GM18499 (cell line): ENCODE measurements at regions not wholly inside any gene's neighbourhood (a gene's known extent, or its start where the extent isn't known, plus 50 kb on each side); places are given as distances from the start of the nearest gene placed in this dataset.

ENCODE experiments used
- ATAC-seq: cut with Tn5 transposase; IDR thresholded peaks from one replicate; pipeline ENCODE4 v1.9.1; 2021; ENCODE audit warnings: moderate number of reproducible peaks; ENCODE audit not compliant: insufficient read depth, unreplicated experiment

DNA sequence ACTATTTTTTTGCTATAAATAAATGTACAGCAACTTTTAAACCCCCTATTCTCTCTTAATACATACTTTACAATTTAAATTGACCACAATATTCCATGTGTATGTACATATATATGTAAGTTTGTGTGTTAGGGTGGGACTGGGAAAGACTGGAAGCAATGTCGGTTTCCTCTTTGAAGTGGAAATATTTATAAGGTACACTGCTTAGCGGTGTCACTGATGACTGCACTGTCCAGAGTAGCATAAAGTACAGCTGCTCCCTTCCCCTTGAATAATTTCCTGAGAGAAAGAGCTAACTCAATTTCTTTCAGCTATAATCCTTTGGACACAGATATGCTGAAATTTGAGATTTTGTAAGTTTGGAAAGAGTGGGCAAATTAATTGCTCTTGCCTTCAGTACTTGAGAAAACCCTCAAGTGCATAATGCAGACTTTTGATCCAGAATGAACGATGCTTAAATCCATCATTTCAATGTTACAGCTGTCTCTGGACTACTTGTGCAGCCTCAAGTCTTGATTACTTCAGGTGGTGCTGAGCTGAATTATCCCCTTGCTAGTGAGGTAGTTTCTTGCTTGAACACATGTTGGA is 267.0 kb upstream of the CFAP20DC start:
- ATAC-seq: no peak

DNA sequence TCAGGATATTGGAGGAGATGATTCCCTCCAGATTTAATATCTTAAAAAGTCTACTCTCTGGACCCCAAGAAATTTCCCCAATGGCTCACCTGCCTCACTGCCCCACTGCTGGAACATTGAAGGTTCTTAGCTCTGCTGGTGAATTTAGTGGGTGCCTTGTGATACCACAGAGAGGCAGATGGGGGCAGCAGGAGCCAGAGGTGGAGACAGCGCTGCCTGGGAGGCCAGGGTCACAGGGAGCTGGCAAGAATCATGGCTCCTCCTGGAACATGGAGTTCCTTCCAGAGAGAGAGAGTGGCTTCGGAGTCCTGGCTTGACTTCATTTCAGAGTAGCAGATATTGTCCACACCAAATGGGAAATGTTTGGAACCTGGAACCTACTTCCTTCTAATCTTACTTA is 263.5 kb upstream of the CFAP20DC start:
- ATAC-seq: no peak

DNA sequence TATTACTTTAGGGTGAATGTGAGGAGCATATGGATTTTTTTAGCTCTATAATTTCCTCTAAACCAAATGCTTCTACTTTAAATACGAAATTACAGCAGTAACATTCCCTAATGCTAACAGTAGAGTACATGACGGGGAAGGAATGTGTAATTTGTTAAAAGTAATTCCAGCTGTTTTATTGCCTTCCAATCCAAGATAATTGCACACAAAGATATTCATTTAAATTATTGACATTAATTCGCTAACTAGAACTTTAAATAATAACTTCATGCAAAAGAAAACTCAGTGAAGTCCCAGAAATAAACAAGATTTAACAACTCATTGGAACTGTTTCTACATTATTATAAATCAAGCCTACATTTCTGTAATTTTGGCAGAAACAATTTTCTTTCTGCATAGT is 261.4 kb upstream of the CFAP20DC start:
- no peak for ATAC-seq

DNA sequence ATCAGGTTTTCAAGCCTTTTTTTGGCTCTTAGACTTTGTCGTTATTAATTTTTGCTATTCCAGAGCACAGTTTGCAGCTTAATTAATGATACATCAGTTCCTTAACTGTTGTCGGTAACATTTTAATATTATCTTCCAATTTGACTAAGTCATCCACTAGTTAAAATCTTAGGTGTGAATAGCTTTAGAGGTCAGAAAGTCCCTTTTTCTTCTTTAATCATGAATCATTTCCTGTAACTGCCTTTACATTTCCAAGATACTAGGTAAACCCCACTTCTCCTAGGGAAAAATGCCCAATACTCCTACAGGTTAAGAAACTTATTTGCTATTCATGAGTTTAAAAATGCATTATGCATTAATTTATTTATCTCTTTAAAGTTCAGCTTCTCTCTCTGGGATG is 260.9 kb upstream of the CFAP20DC start:
- ATAC-seq: no peak

DNA sequence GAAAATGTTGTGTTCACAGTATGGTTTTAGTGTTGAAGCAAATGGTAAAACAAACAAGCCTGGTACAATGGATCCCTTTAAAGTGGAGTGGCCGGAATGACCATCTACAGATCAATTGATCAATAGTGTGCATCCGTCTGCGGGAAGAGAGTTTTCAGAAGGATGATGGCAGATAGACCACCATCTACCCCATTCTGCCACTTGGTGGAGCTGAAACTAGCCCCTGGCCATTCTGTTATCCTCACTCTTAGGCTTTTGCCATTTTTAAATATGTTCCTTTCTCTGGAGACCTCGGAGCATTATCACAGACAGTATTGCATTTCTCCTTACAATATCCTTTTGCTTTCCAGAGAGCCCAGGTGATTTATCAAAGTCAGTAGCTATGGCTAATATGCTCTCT is 258.9 kb upstream of the CFAP20DC start:
- ATAC-seq: no peak

DNA sequence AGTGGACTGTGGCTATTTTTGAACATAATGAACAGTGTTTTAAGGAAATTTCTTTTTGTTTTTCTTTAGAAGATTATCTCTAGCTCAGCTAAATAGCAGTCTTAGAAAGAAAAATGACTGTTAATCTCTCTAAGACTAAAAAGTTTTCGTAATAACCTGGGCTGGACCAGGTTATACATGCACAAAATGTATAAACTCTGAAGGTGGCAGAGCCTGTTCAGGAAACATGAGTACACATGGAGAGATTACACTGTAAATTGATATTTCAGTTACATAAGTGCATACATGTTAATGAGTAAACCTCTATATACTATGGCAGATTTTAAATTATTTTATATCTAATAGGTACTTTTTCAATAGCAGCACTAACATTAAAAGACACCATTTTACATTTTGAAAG is 258.2 kb upstream of the CFAP20DC start:
- no peak for ATAC-seq

DNA sequence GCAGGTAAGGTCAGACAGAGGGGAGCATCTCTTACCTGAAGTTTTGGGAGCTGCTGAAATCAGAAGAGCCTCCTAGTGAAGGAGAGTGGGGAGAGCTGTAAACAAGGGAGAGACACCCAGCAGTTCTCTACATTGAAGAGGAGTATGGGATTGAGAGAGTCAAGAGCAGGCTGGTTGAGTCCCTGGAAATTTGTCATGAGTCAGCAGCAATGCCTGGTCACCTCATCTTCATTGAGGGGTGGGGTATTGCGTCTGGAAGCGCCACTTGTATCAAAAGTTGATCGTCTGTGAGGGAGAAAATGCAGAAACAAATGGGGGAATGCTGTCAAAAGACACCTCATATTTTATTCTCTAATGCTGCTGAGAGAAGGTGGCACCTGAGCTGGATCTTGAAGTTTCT is 256.6 kb upstream of the CFAP20DC start:
- ATAC-seq: no peak

DNA sequence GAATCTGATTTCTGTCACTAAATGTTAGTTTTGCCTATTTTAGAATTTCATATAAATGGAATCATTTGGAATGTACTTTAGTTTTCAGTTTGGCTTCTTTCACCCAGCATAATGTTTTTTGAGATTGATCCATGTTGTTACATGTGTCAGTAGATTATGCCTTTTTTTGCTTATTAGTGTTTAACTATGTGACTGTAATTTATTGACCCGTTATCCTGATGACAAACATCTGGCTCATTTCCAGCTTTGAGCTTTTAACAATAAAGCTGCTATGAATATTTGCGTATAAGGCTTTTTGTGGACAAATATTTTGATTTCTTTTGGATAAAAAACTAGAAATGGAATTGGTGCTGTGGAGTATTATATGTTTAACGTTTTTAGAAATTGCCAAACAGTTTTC is 254.5 kb upstream of the CFAP20DC start:
- no peak for ATAC-seq

DNA sequence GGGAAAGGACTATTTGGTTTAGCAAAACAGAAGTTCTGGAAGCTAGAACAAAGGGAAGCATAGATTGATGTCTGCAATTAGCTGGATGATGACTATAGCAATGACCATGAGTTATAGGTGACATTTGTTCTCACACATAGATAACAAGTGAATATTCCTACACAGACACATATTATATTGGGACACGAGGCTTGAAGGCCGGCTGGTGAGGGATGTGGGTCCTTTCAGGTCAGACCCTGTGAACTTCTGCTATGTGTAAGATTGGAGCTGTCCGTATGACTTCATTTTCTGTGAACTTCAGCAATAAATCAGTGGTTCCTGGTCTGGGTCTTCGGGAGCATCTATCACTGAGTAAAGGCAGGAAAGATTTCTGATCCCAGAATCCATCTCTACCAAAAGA is 253.6 kb upstream of the CFAP20DC start:
- ATAC-seq: no peak

DNA sequence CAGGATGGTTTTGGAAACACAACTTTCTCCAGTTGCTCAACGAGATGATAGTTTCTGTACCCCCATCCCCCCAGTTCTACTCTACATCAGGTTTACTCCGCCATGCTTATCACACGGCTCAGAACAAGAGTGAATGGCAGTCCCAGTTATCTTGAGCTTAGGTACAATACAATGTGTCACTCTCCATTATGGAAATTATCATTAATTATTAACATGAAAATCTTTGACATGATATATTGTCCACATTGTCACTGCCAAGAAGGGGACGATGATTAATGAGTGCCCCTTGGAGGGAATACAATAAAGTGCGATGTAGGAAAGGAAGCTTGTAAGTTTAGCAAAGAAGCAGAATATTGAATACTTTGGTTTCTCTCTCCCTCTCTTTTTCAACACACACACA is 252.6 kb upstream of the CFAP20DC start:
- no peak for ATAC-seq

DNA sequence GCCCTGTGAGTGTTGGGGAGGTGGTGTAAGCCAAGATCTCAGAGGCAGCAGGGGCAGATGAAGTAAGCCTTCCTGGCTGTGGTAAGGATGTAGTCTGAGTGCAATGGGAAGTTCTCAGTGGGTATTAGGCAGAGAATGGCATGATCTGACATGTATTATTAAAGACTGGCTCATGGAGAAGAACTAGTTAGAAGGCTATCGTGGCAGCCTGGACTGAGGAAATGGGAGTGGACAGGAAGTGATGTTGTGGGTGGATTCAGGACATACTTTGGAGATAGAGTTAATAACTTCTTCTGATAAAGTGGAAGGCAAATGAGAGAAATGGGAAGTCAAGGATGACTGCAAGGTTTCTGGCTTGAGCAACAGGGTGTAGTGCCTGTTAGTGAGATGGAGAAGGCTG is 250.9 kb upstream of the CFAP20DC start:
- ATAC-seq: no peak

DNA sequence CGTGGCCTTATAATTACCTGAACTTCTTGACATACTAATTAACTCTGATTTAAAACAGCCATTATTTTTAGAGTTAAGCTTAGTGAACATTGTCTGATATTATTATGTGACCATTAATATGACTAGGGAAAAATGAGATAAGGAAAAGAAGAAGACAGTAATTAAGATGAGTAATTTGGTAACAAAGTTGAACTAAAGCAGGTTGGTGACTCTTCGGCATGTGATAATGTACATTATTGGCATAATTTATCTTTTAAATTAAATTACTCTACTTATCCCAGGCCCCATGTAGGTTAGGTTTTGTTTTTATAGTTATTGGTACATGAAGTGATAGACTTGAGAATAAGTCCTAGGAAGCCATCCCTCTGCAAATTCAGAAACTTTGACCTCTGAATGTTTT is 249.7 kb upstream of the CFAP20DC start:
- ATAC-seq: no peak

DNA sequence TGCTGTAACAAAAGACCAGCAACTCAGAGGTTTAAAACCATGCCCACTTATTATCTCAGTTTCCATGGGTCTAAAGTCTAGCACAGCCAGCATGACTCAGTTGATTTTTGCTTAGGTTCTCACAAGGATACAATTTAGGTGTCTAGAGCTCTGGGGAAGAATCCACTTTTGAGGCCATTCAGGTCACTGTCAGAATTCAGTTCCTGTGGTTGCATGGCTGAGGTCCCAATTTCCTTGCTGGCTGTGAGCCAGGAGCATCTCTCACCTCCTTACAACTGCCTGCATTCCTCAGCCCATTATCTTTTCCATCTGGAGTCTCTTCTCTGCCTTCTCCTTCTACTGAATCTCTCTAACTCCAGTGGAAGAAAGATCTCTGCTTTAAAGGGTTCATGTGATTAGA is 240.5 kb upstream of the CFAP20DC start:
- ATAC-seq: no peak

DNA sequence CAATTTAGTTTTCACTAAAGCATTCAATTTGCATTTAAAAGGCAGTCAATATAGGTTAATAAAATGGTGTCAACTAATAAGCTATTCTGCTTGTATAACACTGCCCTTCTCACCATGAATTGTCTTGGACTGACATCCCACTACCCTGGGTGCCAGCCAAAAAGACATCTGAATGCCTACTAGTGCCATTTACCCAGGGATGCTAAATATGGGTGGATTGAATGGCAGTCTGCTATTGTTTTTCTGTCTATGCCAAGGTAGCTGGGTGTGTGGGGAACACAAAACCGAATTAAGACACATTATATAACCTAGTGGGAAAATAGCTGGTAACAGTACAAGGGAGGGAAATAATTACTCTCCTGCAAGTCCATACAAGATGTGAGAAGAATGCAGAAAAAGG is 240.0 kb upstream of the CFAP20DC start:
- no peak for ATAC-seq

DNA sequence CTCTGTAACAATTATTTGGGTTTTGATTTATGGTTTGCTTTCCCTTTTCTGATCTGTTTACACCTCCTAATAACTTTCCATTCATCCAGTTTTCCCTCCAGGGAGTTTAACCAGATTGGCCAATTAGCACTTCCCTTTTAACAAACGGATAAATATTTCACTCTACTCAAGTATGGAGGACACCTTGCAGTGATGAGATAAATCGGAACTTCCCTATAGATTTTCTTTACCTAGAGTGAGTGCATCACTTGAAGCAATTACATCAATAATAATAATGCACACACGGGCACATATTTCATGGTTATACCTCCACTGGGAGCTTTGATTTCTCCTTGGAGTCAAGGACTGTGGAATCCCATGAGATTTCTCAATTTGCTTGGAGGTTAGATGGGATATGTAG is 239.1 kb upstream of the CFAP20DC start:
- no peak for ATAC-seq

DNA sequence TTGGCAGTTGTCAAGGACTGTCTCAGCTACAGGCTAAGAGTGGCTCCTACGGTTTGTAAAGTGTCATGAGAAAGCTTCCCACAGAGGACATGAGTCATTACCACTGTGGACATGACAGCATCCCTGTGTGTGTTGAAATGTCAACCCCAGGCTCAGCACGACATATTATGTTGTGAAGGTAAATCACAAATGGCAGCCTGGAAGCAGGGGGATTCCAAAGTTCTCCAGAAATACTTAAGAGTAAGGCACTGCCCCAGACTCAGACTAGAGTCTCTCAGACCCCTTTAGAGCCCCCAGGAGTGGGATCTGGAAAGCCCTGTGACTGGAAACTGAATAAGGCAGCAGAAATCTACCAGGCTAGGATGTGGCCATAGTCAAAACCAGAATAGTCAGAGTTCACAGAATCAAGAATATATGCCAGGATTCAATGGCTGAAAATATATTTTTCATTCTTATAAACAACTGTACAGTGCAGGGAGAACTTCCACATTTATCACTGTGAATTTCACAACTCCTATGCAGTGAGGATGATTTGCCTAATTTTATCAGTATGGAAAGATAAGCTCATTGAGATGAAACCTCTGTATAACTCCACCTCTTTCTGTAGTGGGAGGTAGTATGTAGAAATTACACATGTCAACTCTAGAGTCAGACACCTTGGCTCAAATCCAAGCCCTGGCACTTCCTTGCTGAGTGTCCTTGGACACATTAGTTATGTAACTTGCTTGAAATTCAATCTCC is 237.1 kb upstream of the CFAP20DC start:
- ATAC-seq: no peak

DNA sequence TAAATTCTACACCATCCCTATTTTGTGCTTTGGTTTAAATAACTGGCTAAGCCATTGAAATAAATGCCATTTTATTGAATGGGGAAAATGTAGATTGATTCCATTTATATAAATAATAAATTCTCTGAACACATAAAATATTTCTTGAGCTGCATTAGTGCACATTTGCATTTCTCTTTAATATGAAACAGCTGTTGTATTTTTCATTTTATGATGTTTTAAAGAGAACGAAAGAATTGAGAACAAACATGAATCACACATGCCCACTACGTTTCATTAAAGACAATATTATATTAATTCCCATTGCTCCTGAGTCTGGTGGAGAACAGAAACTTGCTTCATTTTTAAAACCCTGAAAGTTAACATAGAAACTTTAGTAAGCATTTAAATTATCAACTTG is 235.7 kb upstream of the CFAP20DC start:
- ATAC-seq: no peak

DNA sequence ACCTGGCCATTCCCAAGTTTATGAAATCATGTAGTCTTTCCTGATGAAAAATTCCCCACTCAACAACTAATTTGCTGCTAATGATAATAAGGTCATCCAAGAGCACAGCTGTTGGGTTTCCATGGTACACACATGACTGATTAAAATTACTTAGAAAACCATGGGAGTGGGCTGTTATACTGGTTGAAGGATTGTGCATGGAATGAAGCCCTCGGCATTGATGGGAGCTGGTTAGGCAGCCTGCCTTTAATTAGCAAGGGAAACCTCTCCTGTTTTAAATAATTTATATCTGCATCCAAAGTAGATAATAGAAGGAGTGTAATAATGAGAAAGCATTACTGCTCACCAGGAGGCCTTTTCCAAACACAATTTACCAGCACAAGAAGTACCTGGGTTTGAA is 235.1 kb upstream of the CFAP20DC start:
- ATAC-seq: no peak

DNA sequence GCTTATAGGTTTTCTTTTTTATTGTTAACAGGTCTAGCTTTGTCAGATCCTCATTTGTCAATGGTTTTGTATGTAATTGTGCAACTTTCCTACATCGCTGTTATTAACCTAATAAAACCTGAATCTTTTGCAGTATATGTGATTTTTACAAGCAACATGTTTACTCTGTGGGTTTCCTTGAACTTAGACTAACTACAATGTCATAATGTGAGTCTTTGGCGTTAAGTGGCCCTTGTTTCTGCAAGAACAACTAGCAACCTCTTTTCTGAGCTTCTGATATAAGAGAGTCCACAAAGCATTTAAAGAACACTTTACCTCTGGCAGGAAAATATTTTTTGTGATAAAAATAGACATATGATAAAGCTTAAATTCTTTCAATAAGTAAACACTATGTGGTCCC is 230.3 kb upstream of the CFAP20DC start:
- ATAC-seq: no peak

DNA sequence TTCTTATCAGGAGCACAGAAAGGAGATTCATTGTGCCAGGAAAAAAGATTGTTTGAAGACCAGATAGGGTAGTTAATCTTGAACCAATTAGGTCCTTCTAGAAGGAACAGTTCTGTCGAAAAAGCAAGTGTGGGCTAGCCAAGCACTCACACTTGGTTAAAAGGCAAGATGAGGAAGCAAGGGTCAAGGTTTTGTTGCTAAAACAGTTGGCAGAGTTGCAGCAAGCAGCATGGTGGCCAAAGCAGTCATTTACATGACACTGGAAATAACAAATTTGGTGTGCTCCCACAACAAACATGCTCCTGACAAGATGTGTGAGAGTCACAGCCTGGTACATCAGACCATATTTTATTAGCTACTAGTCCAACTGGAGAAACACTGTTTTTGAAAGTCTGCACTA is 228.0 kb upstream of the CFAP20DC start:
- no peak for ATAC-seq

DNA sequence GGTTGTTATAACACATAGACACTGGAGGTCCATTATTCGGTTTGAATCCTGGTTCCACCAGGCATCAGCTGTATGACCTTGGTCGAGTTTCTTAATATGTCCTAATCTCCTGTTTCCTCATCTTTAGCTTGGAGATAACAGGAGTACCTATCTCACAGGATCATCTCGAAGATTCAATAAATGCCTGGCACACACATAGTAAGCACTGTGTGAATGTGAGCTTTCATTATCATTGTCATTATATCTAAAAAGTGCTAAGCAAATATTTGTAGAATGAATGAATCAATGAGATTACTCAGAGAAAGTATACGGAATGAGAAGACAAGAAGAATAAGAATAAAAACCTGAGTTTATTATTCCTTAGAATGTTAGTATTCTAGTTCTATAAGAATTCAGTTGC is 227.4 kb upstream of the CFAP20DC start:
- no peak for ATAC-seq

DNA sequence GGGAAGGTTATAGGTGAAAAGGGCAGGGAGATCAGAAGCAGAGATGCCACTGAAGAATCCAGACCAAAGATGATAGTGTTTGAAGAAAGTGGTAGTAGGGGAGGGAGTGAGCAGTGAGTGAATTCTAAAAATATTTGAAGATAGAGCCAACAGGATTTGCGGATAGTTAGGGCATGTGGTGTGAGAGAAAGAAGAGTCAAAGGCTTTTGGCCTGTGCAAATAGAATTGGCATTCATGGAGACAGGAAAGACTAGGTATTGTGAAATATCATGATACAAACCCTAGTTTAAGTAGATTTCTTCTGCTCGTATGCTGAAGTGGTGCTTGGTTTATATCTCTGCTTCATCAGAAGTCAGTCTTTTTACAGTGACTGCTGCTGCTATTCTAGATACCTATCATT is 224.2 kb upstream of the CFAP20DC start:
- ATAC-seq: no peak
